ENCODE measurements at regions not wholly inside any gene's neighbourhood (a gene's known extent, or its start where the extent isn't known, plus 50 kb on each side); places are given as distances from the start of the nearest gene placed in this dataset.

GRCh38 chr16:17847234-17847795 lies 376.6 kb upstream of the XYLT1 start:
- no peak for DNase-seq (ENCODE audit: low spot score)
- Mint-ChIP-seq H3K27ac (ENCODE audit: unreplicated experiment) (no peak overlapping the region), H3K4me3 (ENCODE audit: unreplicated experiment) (no peak overlapping the region), H3K27me3 (ENCODE audit: low read depth) (peaks cover 2% of the 10 kb centered on the region), H3K9me3 (ENCODE audit: low read depth) (peaks cover 10% of the 10 kb centered on the region), H3K4me1 (ENCODE audit: low read depth) (no peaks in the 10 kb centered on the region), H3K36me3 (ENCODE audit: low read depth) (no peaks in the 10 kb centered on the region)
- TF ChIP-seq CTCF (IDR thresholded peaks at IDR 0.05), result no peak

- no peak for DNase-seq (ENCODE audit: low spot score)
- peaks cover 15% of the 10 kb centered on the region for H3K9me3 Mint-ChIP-seq (ENCODE audit: low read depth)
- peaks cover 2% of the 10 kb centered on the region for H3K27me3 Mint-ChIP-seq (ENCODE audit: low read depth)
- no peak for TF ChIP-seq CTCF (IDR thresholded peaks at IDR 0.05)
- no peak overlapping the region for H3K27ac Mint-ChIP-seq (ENCODE audit: unreplicated experiment)
- no peak overlapping the region for H3K4me3 Mint-ChIP-seq (ENCODE audit: unreplicated experiment)
- no peaks in the 10 kb centered on the region for H3K36me3 Mint-ChIP-seq (ENCODE audit: low read depth)
- H3K4me1 Mint-ChIP-seq (ENCODE audit: low read depth), result no peaks in the 10 kb centered on the region
These were observed 375.3 kb upstream of the XYLT1 start for GRCh38 chr16:17846030-17846429.

- H3K9me3 Mint-ChIP-seq (ENCODE audit: low read depth), result peaks cover 23% of the 10 kb centered on the region
- no peak overlapping the region for H3K4me3 Mint-ChIP-seq (ENCODE audit: unreplicated experiment)
- TF ChIP-seq CTCF (IDR thresholded peaks at IDR 0.05), result no peak
- H3K27ac Mint-ChIP-seq (ENCODE audit: unreplicated experiment), result no peak overlapping the region
- DNase-seq (ENCODE audit: low spot score), result no peak
- H3K27me3 Mint-ChIP-seq (ENCODE audit: low read depth), result peaks cover under 1% of the 10 kb centered on the region
- H3K36me3 Mint-ChIP-seq (ENCODE audit: low read depth), result no peaks in the 10 kb centered on the region
- H3K4me1 Mint-ChIP-seq (ENCODE audit: low read depth), result no peaks in the 10 kb centered on the region
These were observed 374.3 kb upstream of the XYLT1 start for GRCh38 chr16:17845031-17845430.

- no peaks in the 10 kb centered on the region for H3K4me1 Mint-ChIP-seq (ENCODE audit: low read depth)
- no peak for DNase-seq (ENCODE audit: low spot score)
- peaks cover 26% of the 10 kb centered on the region for H3K9me3 Mint-ChIP-seq (ENCODE audit: low read depth)
- H3K36me3 Mint-ChIP-seq (ENCODE audit: low read depth), result no peaks in the 10 kb centered on the region
- H3K4me3 Mint-ChIP-seq (ENCODE audit: unreplicated experiment), result no peak overlapping the region
- no peak overlapping the region for H3K27ac Mint-ChIP-seq (ENCODE audit: unreplicated experiment)
- no peaks in the 10 kb centered on the region for H3K27me3 Mint-ChIP-seq (ENCODE audit: low read depth)
- TF ChIP-seq CTCF (IDR thresholded peaks at IDR 0.05), result no peak
These were observed 373.1 kb upstream of the XYLT1 start for GRCh38 chr16:17843905-17844304.

- TF ChIP-seq CTCF (IDR thresholded peaks at IDR 0.05), result no peak
- H3K4me1 Mint-ChIP-seq (ENCODE audit: low read depth), result no peaks in the 10 kb centered on the region
- peaks cover 28% of the 10 kb centered on the region for H3K9me3 Mint-ChIP-seq (ENCODE audit: low read depth)
- no peaks in the 10 kb centered on the region for H3K27me3 Mint-ChIP-seq (ENCODE audit: low read depth)
- no peak overlapping the region for H3K27ac Mint-ChIP-seq (ENCODE audit: unreplicated experiment)
- no peaks in the 10 kb centered on the region for H3K36me3 Mint-ChIP-seq (ENCODE audit: low read depth)
- no peak for DNase-seq (ENCODE audit: low spot score)
- no peak overlapping the region for H3K4me3 Mint-ChIP-seq (ENCODE audit: unreplicated experiment)
These were observed 369.1 kb upstream of the XYLT1 start for GRCh38 chr16:17839907-17840306.
